Breast epithelium (tissue), 3 donors: ENCODE measurements at regions not wholly inside any gene's neighbourhood (a gene's known extent, or its start where the extent isn't known, plus 50 kb on each side); places are given as distances from the start of the nearest gene placed in this dataset.

ENCODE experiments used
- POLR2A ChIP-seq: fragments of 450-650 bp; IDR thresholded peaks from one replicate; pipeline ENCODE4 v1.6.1; 2016; ENCODE audit warnings: antibody characterized with exemption, mild to moderate bottlenecking, moderate library complexity
- POLR2AphosphoS5 ChIP-seq, 3 donors: sonication (generic); formaldehyde crosslinking; IDR thresholded peaks; one replicate each; pipeline ENCODE4 v1.6.1; 2017; ENCODE audit warnings: antibody characterized with exemption in 3 of 3
- TF ChIP-seq, protein P1 (sequence below), 3 donors: fragments of 450-650 bp; IDR thresholded peaks; one replicate each; pipeline ENCODE4 v1.5.1; 2016 to 2017; ENCODE audit warnings: antibody characterized with exemption in 3 of 3, mild to moderate bottlenecking in 3 of 3, moderate library complexity in 3 of 3

DNA sequence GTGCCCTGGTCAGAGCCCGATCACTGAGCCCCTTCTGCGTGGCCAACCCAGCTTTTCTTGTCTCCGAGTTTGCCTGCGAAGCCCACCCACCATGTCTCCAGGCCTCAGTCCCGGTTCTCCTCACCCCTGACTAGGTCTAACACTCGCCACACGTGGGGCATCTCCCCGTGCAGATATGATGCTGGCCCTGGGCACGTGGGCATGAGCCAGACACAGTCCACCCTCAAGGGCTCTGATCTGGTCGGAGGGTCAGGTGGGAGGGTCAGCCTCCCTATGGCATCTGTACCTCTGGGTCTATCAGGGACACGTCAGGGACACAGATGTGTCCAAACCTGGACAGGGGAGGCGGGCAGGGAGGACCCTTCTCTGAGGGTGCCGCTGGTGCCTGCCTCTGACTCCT is 95.4 kb downstream of the RHOB start:
- TF ChIP-seq POLR2AphosphoS5 (IDR thresholded peaks at IDR 0.05) (no peak), POLR2A (no peak)
- TF ChIP-seq, protein P1, sequence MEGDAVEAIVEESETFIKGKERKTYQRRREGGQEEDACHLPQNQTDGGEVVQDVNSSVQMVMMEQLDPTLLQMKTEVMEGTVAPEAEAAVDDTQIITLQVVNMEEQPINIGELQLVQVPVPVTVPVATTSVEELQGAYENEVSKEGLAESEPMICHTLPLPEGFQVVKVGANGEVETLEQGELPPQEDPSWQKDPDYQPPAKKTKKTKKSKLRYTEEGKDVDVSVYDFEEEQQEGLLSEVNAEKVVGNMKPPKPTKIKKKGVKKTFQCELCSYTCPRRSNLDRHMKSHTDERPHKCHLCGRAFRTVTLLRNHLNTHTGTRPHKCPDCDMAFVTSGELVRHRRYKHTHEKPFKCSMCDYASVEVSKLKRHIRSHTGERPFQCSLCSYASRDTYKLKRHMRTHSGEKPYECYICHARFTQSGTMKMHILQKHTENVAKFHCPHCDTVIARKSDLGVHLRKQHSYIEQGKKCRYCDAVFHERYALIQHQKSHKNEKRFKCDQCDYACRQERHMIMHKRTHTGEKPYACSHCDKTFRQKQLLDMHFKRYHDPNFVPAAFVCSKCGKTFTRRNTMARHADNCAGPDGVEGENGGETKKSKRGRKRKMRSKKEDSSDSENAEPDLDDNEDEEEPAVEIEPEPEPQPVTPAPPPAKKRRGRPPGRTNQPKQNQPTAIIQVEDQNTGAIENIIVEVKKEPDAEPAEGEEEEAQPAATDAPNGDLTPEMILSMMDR (IDR thresholded peaks at IDR 0.05): no peak
